Loucy (cell line): ENCODE measurements at regions not wholly inside any gene's neighbourhood (a gene's known extent, or its start where the extent isn't known, plus 50 kb on each side); places are given as distances from the start of the nearest gene placed in this dataset.

Experiments used
- H2AFZ ChIP-seq: fragments of 200-600 bp; sonication (generic); 2 replicates; pipeline ENCODE4 v1.6.0; 2016; ENCODE audit warnings: antibody characterized with exemption, mild to moderate bottlenecking, low read length, moderate library complexity
- H3F3A ChIP-seq: fragments of 200-600 bp; 2 replicates; pipeline ENCODE4 v1.6.0; 2016; ENCODE audit warnings: antibody characterized with exemption, low read depth, mild to moderate bottlenecking
- H3K27me3 ChIP-seq: fragments of 200-600 bp; sonication (generic); 2 replicates; pipeline ENCODE4 v1.6.1; 2014; ENCODE audit warnings: low read length, mild to moderate bottlenecking; ENCODE audit not compliant: insufficient read depth, poor library complexity, severe bottlenecking
- H3K36me3 ChIP-seq: fragments of 200-600 bp; sonication (generic); 2 replicates; pipeline ENCODE4 v1.6.1; 2016; ENCODE audit warnings: low read length; ENCODE audit not compliant: insufficient read depth
- H3K4me1 ChIP-seq: fragments of 200-600 bp; sonication (generic); 2 replicates; pipeline ENCODE4 v1.5.1; 2014; ENCODE audit warnings: low read length, mild to moderate bottlenecking; ENCODE audit not compliant: insufficient read depth, poor library complexity, severe bottlenecking
- H3K4me2 ChIP-seq: fragments of 200-600 bp; sonication (generic); 2 replicates; pipeline ENCODE4 v1.6.0; 2014; ENCODE audit warnings: antibody characterized with exemption, low read length, low read depth, mild to moderate bottlenecking; ENCODE audit not compliant: poor library complexity, severe bottlenecking
- H3K4me3 ChIP-seq: fragments of 200-600 bp; sonication (generic); 2 replicates; pipeline ENCODE4 v1.5.1; 2014; ENCODE audit warnings: low read length, mild to moderate bottlenecking, mixed read lengths; ENCODE audit not compliant: poor library complexity, severe bottlenecking
- H3K79me2 ChIP-seq: fragments of 200-600 bp; sonication (generic); 2 replicates; pipeline ENCODE4 v1.6.1; 2014; ENCODE audit warnings: low read length; ENCODE audit not compliant: insufficient read depth
- H3K9ac ChIP-seq: fragments of 200-600 bp; sonication (generic); 2 replicates; pipeline ENCODE4 v1.6.0; 2014; ENCODE audit warnings: mild to moderate bottlenecking, low read depth, low read length, moderate library complexity; ENCODE audit not compliant: poor library complexity, severe bottlenecking
- H3K9me2 ChIP-seq: fragments of 200-600 bp; sonication (generic); replicated peaks from 2 replicates; pipeline ENCODE4 v1.6.1; 2016; ENCODE audit warnings: low read depth, low read length, mixed read lengths
- H3K9me3 ChIP-seq: fragments of 200-600 bp; sonication (generic); 2 replicates; pipeline ENCODE4 v1.6.1; 2014; ENCODE audit warnings: mild to moderate bottlenecking, antibody characterized with exemption, low read length, low read depth; ENCODE audit not compliant: insufficient read depth
- H4K20me1 ChIP-seq: fragments of 200-600 bp; sonication (generic); 2 replicates; pipeline ENCODE4 v1.6.0; 2014; ENCODE audit warnings: antibody characterized with exemption, low read length, mild to moderate bottlenecking; ENCODE audit not compliant: insufficient read depth, poor library complexity, severe bottlenecking
- EZH2phosphoT487 ChIP-seq: fragments of 200-600 bp; IDR thresholded peaks from 2 replicates; pipeline ENCODE4 v1.6.1; 2018; ENCODE audit warnings: antibody characterized with exemption, mild to moderate bottlenecking, moderate library complexity, borderline replicate concordance
- TF ChIP-seq, protein P1 (sequence below): fragments of 200-600 bp; sonication (generic); conservative IDR thresholded peaks from 2 replicates; pipeline ENCODE4 v1.5.1; 2014; ENCODE audit warnings: mild to moderate bottlenecking, antibody characterized with exemption, low read length

DNA sequence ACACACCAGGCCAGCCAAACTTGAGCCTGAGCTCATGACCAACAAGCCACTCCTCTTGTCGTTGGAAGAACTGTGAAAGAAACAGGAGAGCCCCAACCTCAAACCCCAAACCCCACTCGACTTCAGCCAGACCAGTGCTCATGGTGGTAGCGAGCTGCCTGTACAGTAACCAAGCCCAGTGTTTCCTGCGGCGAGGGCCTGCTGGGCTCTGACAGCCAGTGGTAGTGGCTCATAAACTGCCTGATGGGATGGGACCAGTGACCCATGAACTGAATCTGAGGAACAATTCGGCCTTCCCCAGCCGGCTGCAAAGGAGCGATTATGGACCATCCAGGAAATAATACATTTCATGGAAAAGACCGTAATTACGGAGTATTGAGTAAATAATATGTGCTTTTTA is 191.9 kb downstream of the RPS24 start:
- no peaks in the 10 kb centered on the region for H3K9me2 ChIP-seq
- peaks cover 49% of the 10 kb centered on the region for H3K4me1 ChIP-seq
- no peaks in the 10 kb centered on the region for H3K9me3 ChIP-seq
- no peaks in the 10 kb centered on the region for H3K36me3 ChIP-seq
- H4K20me1 ChIP-seq, result no peaks in the 10 kb centered on the region
- no peaks in the 10 kb centered on the region for H3F3A ChIP-seq
- no peaks in the 10 kb centered on the region for H3K79me2 ChIP-seq
- H3K27me3 ChIP-seq, result no peaks in the 10 kb centered on the region
- no peak overlapping the region for H3K4me3 ChIP-seq
- H2AFZ ChIP-seq, result no peak overlapping the region
- no peak overlapping the region for H3K9ac ChIP-seq
- H3K4me2 ChIP-seq, result no peak overlapping the region
- TF ChIP-seq, protein P1, sequence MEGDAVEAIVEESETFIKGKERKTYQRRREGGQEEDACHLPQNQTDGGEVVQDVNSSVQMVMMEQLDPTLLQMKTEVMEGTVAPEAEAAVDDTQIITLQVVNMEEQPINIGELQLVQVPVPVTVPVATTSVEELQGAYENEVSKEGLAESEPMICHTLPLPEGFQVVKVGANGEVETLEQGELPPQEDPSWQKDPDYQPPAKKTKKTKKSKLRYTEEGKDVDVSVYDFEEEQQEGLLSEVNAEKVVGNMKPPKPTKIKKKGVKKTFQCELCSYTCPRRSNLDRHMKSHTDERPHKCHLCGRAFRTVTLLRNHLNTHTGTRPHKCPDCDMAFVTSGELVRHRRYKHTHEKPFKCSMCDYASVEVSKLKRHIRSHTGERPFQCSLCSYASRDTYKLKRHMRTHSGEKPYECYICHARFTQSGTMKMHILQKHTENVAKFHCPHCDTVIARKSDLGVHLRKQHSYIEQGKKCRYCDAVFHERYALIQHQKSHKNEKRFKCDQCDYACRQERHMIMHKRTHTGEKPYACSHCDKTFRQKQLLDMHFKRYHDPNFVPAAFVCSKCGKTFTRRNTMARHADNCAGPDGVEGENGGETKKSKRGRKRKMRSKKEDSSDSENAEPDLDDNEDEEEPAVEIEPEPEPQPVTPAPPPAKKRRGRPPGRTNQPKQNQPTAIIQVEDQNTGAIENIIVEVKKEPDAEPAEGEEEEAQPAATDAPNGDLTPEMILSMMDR, result no peak
- no peak for TF ChIP-seq EZH2phosphoT487

DNA sequence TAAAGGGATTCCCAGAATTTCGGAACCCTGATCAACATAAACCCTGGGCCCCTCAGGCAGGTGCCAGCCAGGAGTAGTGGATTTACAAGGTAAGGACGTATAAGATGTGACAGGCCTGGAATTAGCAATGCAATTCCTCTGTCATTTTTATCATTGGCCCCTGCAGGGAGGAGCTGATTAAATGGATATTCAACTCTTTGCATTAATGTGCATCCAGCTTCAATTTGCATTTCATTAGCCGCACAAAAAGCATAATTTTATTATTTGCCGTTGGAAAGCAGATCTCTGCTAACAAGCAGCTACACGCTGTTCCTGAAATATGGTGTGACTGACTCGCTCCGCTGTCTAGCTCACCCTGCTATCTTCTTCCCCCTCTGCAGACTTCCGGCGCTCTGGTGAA is 195.8 kb downstream of the RPS24 start:
- Histone ChIP-seq H2AFZ (no peak overlapping the region), H3K27me3 (no peaks in the 10 kb centered on the region), H3K9me2 (no peaks in the 10 kb centered on the region), H3K4me2 (no peak overlapping the region), H3F3A (no peaks in the 10 kb centered on the region), H3K79me2 (no peaks in the 10 kb centered on the region), H4K20me1 (no peaks in the 10 kb centered on the region), H3K4me3 (no peak overlapping the region), H3K9me3 (no peaks in the 10 kb centered on the region), H3K9ac (no peak overlapping the region), H3K4me1 (peaks cover 31% of the 10 kb centered on the region), H3K36me3 (no peaks in the 10 kb centered on the region)
- TF ChIP-seq EZH2phosphoT487, result no peak
- TF ChIP-seq, protein P1, result no peak

DNA sequence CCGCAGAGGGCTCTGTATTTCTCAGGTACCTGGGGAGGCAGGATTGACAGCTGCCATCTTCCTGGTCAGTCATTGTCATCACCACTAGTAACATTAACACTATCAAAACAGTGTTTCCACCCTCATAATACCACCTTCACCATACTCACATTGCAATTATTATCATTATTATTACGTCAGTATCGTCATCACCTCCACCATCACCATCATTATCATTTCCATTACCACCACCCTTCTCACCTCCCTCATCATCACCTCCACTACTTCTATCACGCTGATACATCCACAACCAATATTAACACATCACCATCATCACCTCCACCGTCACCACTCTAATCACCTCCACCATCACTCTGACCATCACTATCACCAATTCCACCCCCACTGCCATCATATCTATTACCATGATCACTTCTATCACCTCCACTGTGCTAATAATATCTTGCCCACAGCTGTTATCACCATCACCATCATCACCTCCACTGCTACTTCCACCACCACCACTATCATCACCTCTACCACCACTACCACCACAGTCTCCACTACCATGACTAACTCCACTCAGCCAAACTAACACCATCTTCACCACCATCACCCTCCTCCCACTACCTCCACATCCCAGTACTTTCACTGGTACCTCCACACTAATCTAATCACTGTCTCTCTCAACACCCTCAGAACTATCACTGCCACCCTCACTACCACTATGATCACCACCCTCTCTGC is 196.4 kb downstream of the RPS24 start:
- Histone ChIP-seq H3K9ac (no peak overlapping the region), H3K79me2 (no peaks in the 10 kb centered on the region), H3K9me2 (no peaks in the 10 kb centered on the region), H4K20me1 (no peaks in the 10 kb centered on the region), H3K27me3 (no peaks in the 10 kb centered on the region), H3K36me3 (no peaks in the 10 kb centered on the region), H3K4me3 (no peak overlapping the region), H2AFZ (no peak overlapping the region), H3F3A (no peaks in the 10 kb centered on the region), H3K9me3 (no peaks in the 10 kb centered on the region), H3K4me2 (no peak overlapping the region), H3K4me1 (peaks cover 28% of the 10 kb centered on the region)
- TF ChIP-seq EZH2phosphoT487, result no peak
- TF ChIP-seq, protein P1, result no peak
